IMR-90 (cell line): ENCODE measurements at regions not wholly inside any gene's neighbourhood (a gene's known extent, or its start where the extent isn't known, plus 50 kb on each side); places are given as distances from the start of the nearest gene placed in this dataset.

ENCODE experiments used
- ATAC-seq: fragments of 200-7000 bp; cut with Tn5 transposase; 2 replicates; pipeline ENCODE4 v1.9.1; 2020; ENCODE audit warnings: low read depth, mild to moderate bottlenecking, moderate library complexity
- BruUV-seq: library from RNA; stranded (reverse); fragments of 400-500 nt; replicated peaks from 2 replicates; lab custom pipeline; 2021; lab: Mats Ljungman, UMichigan
- CTCF ChIA-PET: fragments of 300-600 bp; formaldehyde crosslinking; extraction: SDS; loops from one replicate; lab custom pipeline; 2021; ENCODE audit warnings: antibody characterized with exemption; lab: Yijun Ruan, JAX
- POLR2A ChIA-PET: fragments of 300-600 bp; sonication (Branson Sonifier 250); formaldehyde crosslinking; loops from one replicate; lab custom pipeline; 2022; ENCODE audit warnings: antibody characterized with exemption; ENCODE audit not compliant: unreplicated experiment; lab: Charles Lee
- DNase-seq: peaks from one replicate; pipeline ENCODE4 v3.0.0; 2013
- H2AFZ ChIP-seq: replicated peaks from 2 replicates; pipeline ENCODE3; 2013; ENCODE audit warnings: low read length, mild to moderate bottlenecking; ENCODE audit not compliant: poor library complexity
- H2AK5ac ChIP-seq: 2 replicates; pipeline ENCODE4 v1.6.1; 2013; ENCODE audit warnings: low read depth, low read length, inconsistent platforms
- H2AK9ac ChIP-seq: replicated peaks from 2 replicates; pipeline ENCODE3; 2013; ENCODE audit warnings: mild to moderate bottlenecking, low read depth, low read length, moderate library complexity; ENCODE audit not compliant: poor library complexity
- H2BK120ac ChIP-seq: 2 replicates; pipeline ENCODE4 v1.6.1; 2013; ENCODE audit warnings: low read depth, low read length, inconsistent platforms
- H2BK15ac ChIP-seq: 3 replicates; pipeline ENCODE4 v1.6.1; 2013; ENCODE audit warnings: low read depth, low read length, inconsistent platforms
- H2BK20ac ChIP-seq: 2 replicates; pipeline ENCODE4 v1.6.1; 2013; ENCODE audit warnings: low read depth, mild to moderate bottlenecking, inconsistent platforms, low read length, moderate library complexity
- H2BK5ac ChIP-seq: 2 replicates; pipeline ENCODE4 v1.6.1; 2013; ENCODE audit warnings: mild to moderate bottlenecking, low read depth, low read length, inconsistent platforms; ENCODE audit not compliant: poor library complexity, severe bottlenecking
- H3K14ac ChIP-seq: replicated peaks from 2 replicates; pipeline ENCODE4 v1.6.1; 2013; ENCODE audit warnings: low read depth, low read length, inconsistent platforms
- H3K18ac ChIP-seq: 2 replicates; pipeline ENCODE4 v1.6.1; 2013; ENCODE audit warnings: low read depth, low read length, control low read depth
- H3K23ac ChIP-seq: 2 replicates; pipeline ENCODE4 v1.6.1; 2013; ENCODE audit warnings: low read depth, low read length, inconsistent platforms
- H3K27ac ChIP-seq: 2 replicates; pipeline ENCODE4 v1.5.1; 2013; ENCODE audit warnings: mild to moderate bottlenecking, control low read depth, low read length; ENCODE audit not compliant: insufficient read depth
- H3K27me3 ChIP-seq: 2 replicates; pipeline ENCODE4 v1.6.1; 2013; ENCODE audit warnings: low read length; ENCODE audit not compliant: control insufficient read depth, insufficient read depth
- H3K36me3 ChIP-seq: 2 replicates; pipeline ENCODE4 v1.6.1; 2013; ENCODE audit warnings: low read length, mixed read lengths; ENCODE audit not compliant: control insufficient read depth, insufficient read depth
- H3K4ac ChIP-seq: 2 replicates; pipeline ENCODE4 v1.6.1; 2013; ENCODE audit warnings: low read depth, low read length, inconsistent platforms
- H3K4me1 ChIP-seq: 2 replicates; pipeline ENCODE4 v1.6.1; 2013; ENCODE audit warnings: low read length, mixed read lengths; ENCODE audit not compliant: control insufficient read depth, insufficient read depth
- H3K4me2 ChIP-seq: 2 replicates; pipeline ENCODE4 v1.6.1; 2013; ENCODE audit warnings: low read depth, mild to moderate bottlenecking, control low read depth, low read length, moderate library complexity
- H3K4me3 ChIP-seq: 2 replicates; pipeline ENCODE4 v1.5.1; 2013; ENCODE audit warnings: low read depth, mild to moderate bottlenecking, control low read depth, low read length, moderate library complexity; ENCODE audit not compliant: insufficient read depth
- H3K56ac ChIP-seq: 2 replicates; pipeline ENCODE4 v1.6.1; 2013; ENCODE audit warnings: low read length, inconsistent platforms; ENCODE audit not compliant: insufficient read depth; ENCODE audit errors: extremely low read depth
- H3K79me1 ChIP-seq, 2 experiments: 2 replicates each; pipeline ENCODE4 v1.6.1; 2013; ENCODE audit warnings: low read length in 2 of 2, inconsistent platforms in 1 of 2, low read depth in 1 of 2
- H3K9ac ChIP-seq: 2 replicates; pipeline ENCODE4 v1.6.1; 2013; ENCODE audit warnings: low read depth, low read length, control low read depth
- H3K9me1 ChIP-seq: 2 replicates; pipeline ENCODE4 v1.6.1; 2013; ENCODE audit warnings: low read length, inconsistent platforms; ENCODE audit not compliant: insufficient read depth
- H3K9me3 ChIP-seq: 2 replicates; pipeline ENCODE4 v1.6.1; 2013; ENCODE audit warnings: low read length; ENCODE audit not compliant: control insufficient read depth, insufficient read depth
- H4K20me1 ChIP-seq: 2 replicates; pipeline ENCODE4 v1.6.1; 2013; ENCODE audit warnings: low read length, inconsistent platforms; ENCODE audit not compliant: insufficient read depth
- H4K5ac ChIP-seq: 2 replicates; pipeline ENCODE4 v1.6.1; 2013; ENCODE audit warnings: mild to moderate bottlenecking, low read depth, low read length, control low read depth
- H4K8ac ChIP-seq, 2 experiments: 2 replicates each; pipeline ENCODE4 v1.6.1; 2013; ENCODE audit warnings: low read depth in 2 of 2, low read length in 2 of 2, control low read depth in 1 of 2, inconsistent platforms in 1 of 2
- H4K91ac ChIP-seq: 2 replicates; pipeline ENCODE4 v1.6.1; 2013; ENCODE audit warnings: low read depth, low read length, inconsistent platforms; ENCODE audit not compliant: insufficient read depth
- BHLHE40 ChIP-seq: fragments of 150-350 bp; IDR thresholded peaks from 2 replicates; pipeline ENCODE4 v1.6.1; 2016; ENCODE audit warnings: mild to moderate bottlenecking, low read depth, low read length
- CEBPB ChIP-seq: IDR thresholded peaks from 2 replicates; pipeline ENCODE4 v1.6.1; 2012; ENCODE audit warnings: low read depth, low read length, improper control_type of control experiment
- CHD1 ChIP-seq: IDR thresholded peaks from 2 replicates; pipeline ENCODE4 v1.6.1; 2012; ENCODE audit warnings: low read depth, low read length, improper control_type of control experiment
- CTCF ChIP-seq: conservative IDR thresholded peaks from 2 replicates; pipeline ENCODE4 v1.5.1; 2012; ENCODE audit warnings: mild to moderate bottlenecking, low read depth, low read length, improper control_type of control experiment
- ELK1 ChIP-seq: fragments of 150-350 bp; IDR thresholded peaks from 2 replicates; pipeline ENCODE4 v1.6.1; 2016; ENCODE audit warnings: low read depth, mild to moderate bottlenecking, low read length, moderate library complexity, borderline replicate concordance
- MAFK ChIP-seq: IDR thresholded peaks from 2 replicates; pipeline ENCODE4 v1.6.1; 2012; ENCODE audit warnings: low read depth, low read length, improper control_type of control experiment
- MAZ ChIP-seq: IDR thresholded peaks from 2 replicates; pipeline ENCODE4 v1.6.1; 2012; ENCODE audit warnings: low read depth, mild to moderate bottlenecking, low read length, improper control_type of control experiment, moderate library complexity, borderline replicate concordance
- MXI1 ChIP-seq: IDR thresholded peaks from 2 replicates; pipeline ENCODE4 v1.6.1; 2012; ENCODE audit warnings: low read depth, mild to moderate bottlenecking, low read length, moderate library complexity, borderline replicate concordance
- NFE2L2 ChIP-seq: fragments of 150-350 bp; IDR thresholded peaks from 2 replicates; pipeline ENCODE4 v1.6.1; 2016; ENCODE audit warnings: low read depth, mild to moderate bottlenecking, low read length
- POLR2A ChIP-seq: IDR thresholded peaks from 2 replicates; pipeline ENCODE4 v1.6.1; 2012; ENCODE audit warnings: mild to moderate bottlenecking, low read depth, low read length
- RAD21 ChIP-seq: IDR thresholded peaks from 2 replicates; pipeline ENCODE4 v1.6.1; 2012; ENCODE audit warnings: low read length, improper control_type of control experiment
- RCOR1 ChIP-seq: IDR thresholded peaks from 2 replicates; pipeline ENCODE4 v1.6.1; 2012; ENCODE audit warnings: mild to moderate bottlenecking, low read length, improper control_type of control experiment; ENCODE audit not compliant: insufficient replicate concordance
- SMC3 ChIP-seq: fragments of 150-350 bp; IDR thresholded peaks from 2 replicates; pipeline ENCODE4 v1.6.1; 2016; ENCODE audit warnings: low read depth, mild to moderate bottlenecking, antibody characterized with exemption, low read length, moderate library complexity
- USF2 ChIP-seq: fragments of 150-350 bp; IDR thresholded peaks from 2 replicates; pipeline ENCODE4 v1.6.1; 2017; ENCODE audit warnings: mild to moderate bottlenecking, antibody characterized with exemption, low read length, low read depth
- WGBS, 2 experiments: methylation state at CpG; one replicate each; pipeline versions ENCODE4 v1.1.5 to v1.1.7; 2013; ENCODE audit warnings: missing lambda C conversion rate in 2 of 2; ENCODE audit not compliant: insufficient read length in 1 of 2; ENCODE audit errors: extremely low coverage in 2 of 2; 5-methylcytosine and 5-hydroxymethylcytosine counted together
- dilution Hi-C: fragments of 300-500 bp; cut with HindIII; formaldehyde crosslinking; loops from one replicate; pipeline ENCODE4 v1.14.3; 2018; ENCODE audit warnings: low sequenced_read_pairs; ENCODE audit not compliant: unreplicated experiment
- in situ Hi-C: fragments of 300-500 bp; cut with MboI; formaldehyde crosslinking; loops from 3 replicates; pipeline ENCODE4 v1.14.3; 2019; ENCODE audit warnings: low sequenced_read_pairs, inconsistent platforms, mixed read lengths
- intact Hi-C: fragments of 100-400 bp; cut with micrococcal nuclease; formaldehyde crosslinking; loops from 2 replicates; pipeline ENCODE4 v1.10.0; 2022

GRCh38 chr9:90698871-90699440 is 56.3 kb upstream of the DIRAS2 start:
- Histone ChIP-seq H3K18ac (no peak overlapping the region), H3K9me1 (no peaks in the 10 kb centered on the region), H3K4me2 (no peak overlapping the region), H2BK20ac (no peak overlapping the region), H3K4ac (no peak overlapping the region), H2AK5ac (no peak overlapping the region), H2AFZ (no peak overlapping the region), H2AK9ac (no peak overlapping the region), H3K4me3 (no peak overlapping the region), H2BK15ac (no peak overlapping the region), H3K9ac (no peak overlapping the region), H3K79me1 (no peaks in the 10 kb centered on the region), H3K27me3 (no peaks in the 10 kb centered on the region), H3K9me3 (no peaks in the 10 kb centered on the region), H4K91ac (no peak overlapping the region), H3K4me1 (no peaks in the 10 kb centered on the region), H3K27ac (no peak overlapping the region), H3K14ac (no peak overlapping the region), H3K23ac (no peak overlapping the region), H4K20me1 (no peaks in the 10 kb centered on the region), H4K5ac (no peak overlapping the region), H2BK5ac (no peak overlapping the region), H4K8ac (no peak overlapping the region), H2BK120ac (no peak overlapping the region), H3K56ac (no peak overlapping the region), H3K36me3 (no peaks in the 10 kb centered on the region)
- WGBS, 2 experiments: no CpG with 5 or more reads among the region's 6 CpGs
- dilution Hi-C loops: no loop called here
- TF ChIP-seq CTCF: no peak
- no peak for TF ChIP-seq ELK1
- TF ChIP-seq CHD1: no peak
- TF ChIP-seq MXI1: no peak
- TF ChIP-seq MAFK: no peak
- no peak for TF ChIP-seq USF2
- TF ChIP-seq CEBPB: no peak; the same call in 1 of the 2 replicates
- TF ChIP-seq BHLHE40: no peak
- TF ChIP-seq SMC3: no peak
- TF ChIP-seq MAZ: no peak
- no peak for TF ChIP-seq NFE2L2
- TF ChIP-seq POLR2A: no peak
- TF ChIP-seq RAD21: no peak
- TF ChIP-seq RCOR1: no peak
- in situ Hi-C loops: no loop called here
- DNase-seq (no peak), ATAC-seq (no peak)
- intact Hi-C loops: no loop called here
- ChIA-PET POLR2A (no interaction called here), CTCF (no interaction called here)
- no TSS peak for BruUV-seq
